SK-N-SH treated with all-trans-retinoic acid at 6 μM for 48 hours (cell line): ENCODE measurements at regions not wholly inside any gene's neighbourhood (a gene's known extent, or its start where the extent isn't known, plus 50 kb on each side); places are given as distances from the start of the nearest gene placed in this dataset.

Experiments
- ATAC-seq: fragments of 200-7000 bp; cut with Tn5 transposase; 3 replicates; pipeline ENCODE4 v1.9.1; 2020; ENCODE audit warnings: mild to moderate bottlenecking, moderate library complexity
- ARNTL ChIP-seq: fragments of 450-650 bp; formaldehyde crosslinking; IDR thresholded peaks from 2 replicates; pipeline ENCODE4 v1.5.0; 2020; ENCODE audit warnings: low read depth, mild to moderate bottlenecking, moderate library complexity, borderline replicate concordance
- BACH2 ChIP-seq: fragments of 250-450 bp; sonication (Bioruptor Pico); IDR thresholded peaks from 2 replicates; pipeline ENCODE4 v1.9.0; 2021; ENCODE audit warnings: mild to moderate bottlenecking, borderline replicate concordance
- CSDC2 ChIP-seq: fragments of 250-450 bp; sonication (Bioruptor Pico); IDR thresholded peaks from 2 replicates; pipeline ENCODE4 v1.5.0; 2020; ENCODE audit warnings: mild to moderate bottlenecking, moderate library complexity
- ESRRG ChIP-seq: fragments of 250-450 bp; sonication (Bioruptor Pico); IDR thresholded peaks from 2 replicates; pipeline ENCODE4 v1.6.1; 2021; ENCODE audit warnings: mild to moderate bottlenecking
- GLIS3 ChIP-seq: fragments of 250-450 bp; sonication (Bioruptor Pico); IDR thresholded peaks from 2 replicates; pipeline ENCODE4 v1.5.0; 2020; ENCODE audit warnings: mild to moderate bottlenecking, moderate library complexity
- ISL1 ChIP-seq: fragments of 250-450 bp; sonication (Bioruptor Pico); IDR thresholded peaks from 2 replicates; pipeline ENCODE4 v2.1.2; 2022; ENCODE audit warnings: mild to moderate bottlenecking, moderate library complexity
- OSR1 ChIP-seq: fragments of 250-450 bp; sonication (Bioruptor Pico); IDR thresholded peaks from 2 replicates; pipeline ENCODE4 v1.8.0; 2022; ENCODE audit warnings: moderate library complexity, mild to moderate bottlenecking, inconsistent platforms
- PPARA ChIP-seq: fragments of 250-450 bp; sonication (Bioruptor Pico); IDR thresholded peaks from 2 replicates; pipeline ENCODE4 v1.5.0; 2020; ENCODE audit warnings: mild to moderate bottlenecking, borderline replicate concordance
- RARB ChIP-seq: fragments of 250-450 bp; sonication (Bioruptor Pico); IDR thresholded peaks from 2 replicates; pipeline ENCODE4 v1.8.0; 2021; ENCODE audit warnings: mild to moderate bottlenecking, moderate library complexity
- SNAI2 ChIP-seq: fragments of 250-450 bp; sonication (Bioruptor Pico); IDR thresholded peaks from 2 replicates; pipeline ENCODE4 v1.5.0; 2020; ENCODE audit warnings: mild to moderate bottlenecking, moderate library complexity
- TCF4 ChIP-seq: fragments of 250-450 bp; sonication (Bioruptor Pico); IDR thresholded peaks from 2 replicates; pipeline ENCODE4 v1.8.0; 2021; ENCODE audit warnings: mild to moderate bottlenecking, moderate library complexity, borderline replicate concordance
- TOX ChIP-seq: fragments of 250-450 bp; sonication (Bioruptor Pico); IDR thresholded peaks from 2 replicates; pipeline ENCODE4 v1.8.0; 2021; ENCODE audit warnings: mild to moderate bottlenecking, moderate library complexity, borderline replicate concordance
- ZC3H10 ChIP-seq: fragments of 250-450 bp; sonication (Bioruptor Pico); IDR thresholded peaks from 2 replicates; pipeline ENCODE4 v1.5.1; 2021; ENCODE audit warnings: mild to moderate bottlenecking, moderate library complexity
- ZFP3 ChIP-seq: fragments of 250-450 bp; sonication (Bioruptor Pico); IDR thresholded peaks from 2 replicates; pipeline ENCODE4 v1.5.0; 2020; ENCODE audit warnings: mild to moderate bottlenecking, moderate library complexity
- ZFP30 ChIP-seq: fragments of 450-650 bp; formaldehyde crosslinking; IDR thresholded peaks from 2 replicates; pipeline ENCODE4 v1.5.0; 2022; ENCODE audit warnings: mild to moderate bottlenecking, moderate library complexity
- ZNF70 ChIP-seq: fragments of 450-650 bp; formaldehyde crosslinking; IDR thresholded peaks from 2 replicates; pipeline ENCODE4 v1.5.0; 2020; ENCODE audit warnings: mild to moderate bottlenecking, moderate library complexity
- ZNF8 ChIP-seq: fragments of 450-650 bp; formaldehyde crosslinking; IDR thresholded peaks from 2 replicates; pipeline ENCODE4 v1.5.0; 2020; ENCODE audit warnings: mild to moderate bottlenecking, moderate library complexity
- TF ChIP-seq, protein P1 (sequence below): fragments of 250-450 bp; sonication (Bioruptor Pico); IDR thresholded peaks from 2 replicates; pipeline ENCODE4 v1.5.1; 2021; ENCODE audit warnings: mild to moderate bottlenecking, moderate library complexity
- TF ChIP-seq, protein P2 (sequence below): fragments of 250-450 bp; sonication (Bioruptor Pico); IDR thresholded peaks from 2 replicates; pipeline ENCODE4 v1.8.0; 2020; ENCODE audit warnings: mild to moderate bottlenecking, moderate library complexity, borderline replicate concordance
- TF ChIP-seq, protein P3 (sequence below): fragments of 250-450 bp; sonication (Bioruptor Pico); IDR thresholded peaks from 2 replicates; pipeline ENCODE4 v1.8.0; 2021; ENCODE audit warnings: low read depth, mild to moderate bottlenecking, moderate library complexity, borderline replicate concordance
- TF ChIP-seq, protein P4 (sequence below): fragments of 250-450 bp; sonication (Bioruptor Pico); IDR thresholded peaks from 2 replicates; pipeline ENCODE4 v1.5.1; 2020; ENCODE audit warnings: low read depth, mild to moderate bottlenecking, moderate library complexity
- TF ChIP-seq, protein P5 (sequence below): fragments of 250-450 bp; sonication (Bioruptor Pico); IDR thresholded peaks from 2 replicates; pipeline ENCODE4 v1.5.0; 2020; ENCODE audit warnings: mild to moderate bottlenecking, moderate library complexity

DNA sequence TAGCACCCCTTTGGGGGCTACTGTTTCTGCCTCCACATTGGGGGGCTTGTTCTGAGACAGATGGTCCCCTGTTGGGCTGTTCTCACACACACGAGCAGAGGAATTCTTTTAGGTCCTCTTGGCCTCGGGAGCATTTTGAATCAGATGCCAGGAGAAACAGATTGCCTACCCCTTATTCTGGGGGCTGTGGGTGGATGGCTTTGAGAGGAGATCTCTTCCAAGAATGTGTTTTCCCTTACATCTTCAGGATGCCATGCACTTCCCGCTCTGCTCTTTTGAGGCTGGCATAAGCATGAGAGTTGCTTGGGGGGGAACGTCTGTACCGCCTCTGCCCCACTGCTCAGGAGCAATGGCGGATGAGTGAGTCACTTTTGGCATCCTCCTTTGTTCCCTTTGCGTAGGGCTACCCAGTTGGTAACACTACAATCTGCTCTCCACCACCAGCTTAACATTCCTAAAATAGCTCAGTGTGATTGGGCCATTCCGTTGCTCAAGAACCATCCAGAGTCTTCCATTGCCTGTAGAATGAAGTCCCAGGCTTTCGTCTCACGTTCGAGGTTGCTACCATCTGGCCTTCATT is 154.4 kb downstream of the RPLP1 start:
- TF ChIP-seq ESRRG (no peak), CSDC2 (CRISPR knock-in tag) (no peak)
- TF ChIP-seq, protein P1, sequence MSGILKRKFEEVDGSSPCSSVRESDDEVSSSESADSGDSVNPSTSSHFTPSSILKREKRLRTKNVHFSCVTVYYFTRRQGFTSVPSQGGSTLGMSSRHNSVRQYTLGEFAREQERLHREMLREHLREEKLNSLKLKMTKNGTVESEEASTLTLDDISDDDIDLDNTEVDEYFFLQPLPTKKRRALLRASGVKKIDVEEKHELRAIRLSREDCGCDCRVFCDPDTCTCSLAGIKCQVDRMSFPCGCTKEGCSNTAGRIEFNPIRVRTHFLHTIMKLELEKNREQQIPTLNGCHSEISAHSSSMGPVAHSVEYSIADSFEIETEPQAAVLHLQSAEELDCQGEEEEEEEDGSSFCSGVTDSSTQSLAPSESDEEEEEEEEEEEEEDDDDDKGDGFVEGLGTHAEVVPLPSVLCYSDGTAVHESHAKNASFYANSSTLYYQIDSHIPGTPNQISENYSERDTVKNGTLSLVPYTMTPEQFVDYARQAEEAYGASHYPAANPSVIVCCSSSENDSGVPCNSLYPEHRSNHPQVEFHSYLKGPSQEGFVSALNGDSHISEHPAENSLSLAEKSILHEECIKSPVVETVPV: no peak
- no peak for ATAC-seq

DNA sequence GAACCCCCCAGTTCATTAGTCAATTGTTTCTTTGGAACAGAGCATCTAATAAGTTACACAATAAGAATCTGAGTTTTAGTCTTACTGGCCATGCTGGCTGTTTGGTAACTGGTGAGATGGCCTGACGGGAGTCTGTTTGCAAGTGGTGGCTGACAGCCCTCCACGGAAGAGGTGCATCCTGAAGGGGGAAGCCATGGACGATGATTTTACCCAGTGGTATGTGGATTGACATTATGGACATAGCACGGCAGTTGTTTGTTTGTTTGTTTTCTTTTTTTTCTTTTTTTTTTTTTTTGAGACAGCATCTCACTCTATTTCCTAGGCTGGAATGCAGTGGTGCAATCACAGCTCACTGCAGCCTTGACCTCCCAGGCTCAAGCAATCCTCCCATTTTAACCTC is 156.0 kb downstream of the RPLP1 start:
- TF ChIP-seq CSDC2 (CRISPR knock-in tag): no peak
- TF ChIP-seq TCF4 (CRISPR knock-in tag): no peak
- TF ChIP-seq, protein P2, sequence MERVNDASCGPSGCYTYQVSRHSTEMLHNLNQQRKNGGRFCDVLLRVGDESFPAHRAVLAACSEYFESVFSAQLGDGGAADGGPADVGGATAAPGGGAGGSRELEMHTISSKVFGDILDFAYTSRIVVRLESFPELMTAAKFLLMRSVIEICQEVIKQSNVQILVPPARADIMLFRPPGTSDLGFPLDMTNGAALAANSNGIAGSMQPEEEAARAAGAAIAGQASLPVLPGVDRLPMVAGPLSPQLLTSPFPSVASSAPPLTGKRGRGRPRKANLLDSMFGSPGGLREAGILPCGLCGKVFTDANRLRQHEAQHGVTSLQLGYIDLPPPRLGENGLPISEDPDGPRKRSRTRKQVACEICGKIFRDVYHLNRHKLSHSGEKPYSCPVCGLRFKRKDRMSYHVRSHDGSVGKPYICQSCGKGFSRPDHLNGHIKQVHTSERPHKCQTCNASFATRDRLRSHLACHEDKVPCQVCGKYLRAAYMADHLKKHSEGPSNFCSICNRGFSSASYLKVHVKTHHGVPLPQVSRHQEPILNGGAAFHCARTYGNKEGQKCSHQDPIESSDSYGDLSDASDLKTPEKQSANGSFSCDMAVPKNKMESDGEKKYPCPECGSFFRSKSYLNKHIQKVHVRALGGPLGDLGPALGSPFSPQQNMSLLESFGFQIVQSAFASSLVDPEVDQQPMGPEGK (CRISPR knock-in tag): no peak
- TF ChIP-seq ZNF8 (CRISPR knock-in tag): no peak
- no peak for TF ChIP-seq SNAI2 (CRISPR knock-in tag)
- TF ChIP-seq, protein P1: no peak
- TF ChIP-seq ZNF70 (CRISPR knock-in tag): no peak
- TF ChIP-seq, protein P3, sequence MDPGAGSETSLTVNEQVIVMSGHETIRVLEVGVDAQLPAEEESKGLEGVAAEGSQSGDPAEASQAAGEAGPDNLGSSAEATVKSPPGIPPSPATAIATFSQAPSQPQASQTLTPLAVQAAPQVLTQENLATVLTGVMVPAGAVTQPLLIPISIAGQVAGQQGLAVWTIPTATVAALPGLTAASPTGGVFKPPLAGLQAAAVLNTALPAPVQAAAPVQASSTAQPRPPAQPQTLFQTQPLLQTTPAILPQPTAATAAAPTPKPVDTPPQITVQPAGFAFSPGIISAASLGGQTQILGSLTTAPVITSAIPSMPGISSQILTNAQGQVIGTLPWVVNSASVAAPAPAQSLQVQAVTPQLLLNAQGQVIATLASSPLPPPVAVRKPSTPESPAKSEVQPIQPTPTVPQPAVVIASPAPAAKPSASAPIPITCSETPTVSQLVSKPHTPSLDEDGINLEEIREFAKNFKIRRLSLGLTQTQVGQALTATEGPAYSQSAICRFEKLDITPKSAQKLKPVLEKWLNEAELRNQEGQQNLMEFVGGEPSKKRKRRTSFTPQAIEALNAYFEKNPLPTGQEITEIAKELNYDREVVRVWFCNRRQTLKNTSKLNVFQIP (CRISPR knock-in tag): no peak
- no peak for TF ChIP-seq ESRRG
- TF ChIP-seq ZFP30: no peak
- no peak for TF ChIP-seq ZC3H10 (CRISPR knock-in tag)
- TF ChIP-seq TOX (CRISPR knock-in tag): no peak
- TF ChIP-seq ZFP3 (CRISPR knock-in tag): no peak
- no peak for TF ChIP-seq ARNTL (CRISPR knock-in tag)
- TF ChIP-seq, all 23 proteins: peak for 0
- no peak for ATAC-seq

DNA sequence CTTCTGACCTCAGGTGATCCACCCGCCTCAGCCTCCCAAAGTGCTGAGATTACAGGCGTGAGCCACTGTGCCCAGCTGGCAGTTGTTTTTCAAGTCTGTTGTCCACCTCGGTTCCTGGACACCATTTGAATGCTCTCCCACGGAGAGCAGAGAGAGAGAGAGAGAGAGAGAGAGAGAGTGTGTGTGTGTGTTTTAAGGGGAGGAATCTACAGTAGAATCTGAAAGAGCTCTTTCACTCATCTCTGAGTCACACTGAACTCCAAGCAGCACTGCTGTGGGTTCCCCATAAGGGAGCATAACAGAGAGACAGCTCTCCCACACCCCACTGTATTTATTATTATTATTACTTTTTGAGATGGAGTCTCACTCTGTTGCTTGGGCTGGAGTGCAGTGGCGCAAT is 156.6 kb downstream of the RPLP1 start:
- TF ChIP-seq ESRRG (no peak), SNAI2 (CRISPR knock-in tag) (no peak), OSR1 (CRISPR knock-in tag) (no peak), BACH2 (CRISPR knock-in tag) (no peak), TOX (CRISPR knock-in tag) (no peak), PPARA (CRISPR knock-in tag) (no peak), CSDC2 (CRISPR knock-in tag) (no peak), GLIS3 (CRISPR knock-in tag) (no peak), RARB (CRISPR knock-in tag) (no peak), ZNF70 (CRISPR knock-in tag) (no peak), ARNTL (CRISPR knock-in tag) (no peak), TCF4 (CRISPR knock-in tag) (no peak), ZFP3 (CRISPR knock-in tag) (no peak), ZC3H10 (CRISPR knock-in tag) (no peak), ZNF8 (CRISPR knock-in tag) (no peak), ISL1 (CRISPR knock-in tag) (no peak)
- TF ChIP-seq, protein P4, sequence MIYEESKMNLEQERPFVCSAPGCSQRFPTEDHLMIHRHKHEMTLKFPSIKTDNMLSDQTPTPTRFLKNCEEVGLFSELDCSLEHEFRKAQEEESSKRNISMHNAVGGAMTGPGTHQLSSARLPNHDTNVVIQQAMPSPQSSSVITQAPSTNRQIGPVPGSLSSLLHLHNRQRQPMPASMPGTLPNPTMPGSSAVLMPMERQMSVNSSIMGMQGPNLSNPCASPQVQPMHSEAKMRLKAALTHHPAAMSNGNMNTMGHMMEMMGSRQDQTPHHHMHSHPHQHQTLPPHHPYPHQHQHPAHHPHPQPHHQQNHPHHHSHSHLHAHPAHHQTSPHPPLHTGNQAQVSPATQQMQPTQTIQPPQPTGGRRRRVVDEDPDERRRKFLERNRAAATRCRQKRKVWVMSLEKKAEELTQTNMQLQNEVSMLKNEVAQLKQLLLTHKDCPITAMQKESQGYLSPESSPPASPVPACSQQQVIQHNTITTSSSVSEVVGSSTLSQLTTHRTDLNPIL: no peak
- TF ChIP-seq, protein P3 (CRISPR knock-in tag): no peak
- TF ChIP-seq, protein P2 (CRISPR knock-in tag): no peak
- TF ChIP-seq, protein P5, sequence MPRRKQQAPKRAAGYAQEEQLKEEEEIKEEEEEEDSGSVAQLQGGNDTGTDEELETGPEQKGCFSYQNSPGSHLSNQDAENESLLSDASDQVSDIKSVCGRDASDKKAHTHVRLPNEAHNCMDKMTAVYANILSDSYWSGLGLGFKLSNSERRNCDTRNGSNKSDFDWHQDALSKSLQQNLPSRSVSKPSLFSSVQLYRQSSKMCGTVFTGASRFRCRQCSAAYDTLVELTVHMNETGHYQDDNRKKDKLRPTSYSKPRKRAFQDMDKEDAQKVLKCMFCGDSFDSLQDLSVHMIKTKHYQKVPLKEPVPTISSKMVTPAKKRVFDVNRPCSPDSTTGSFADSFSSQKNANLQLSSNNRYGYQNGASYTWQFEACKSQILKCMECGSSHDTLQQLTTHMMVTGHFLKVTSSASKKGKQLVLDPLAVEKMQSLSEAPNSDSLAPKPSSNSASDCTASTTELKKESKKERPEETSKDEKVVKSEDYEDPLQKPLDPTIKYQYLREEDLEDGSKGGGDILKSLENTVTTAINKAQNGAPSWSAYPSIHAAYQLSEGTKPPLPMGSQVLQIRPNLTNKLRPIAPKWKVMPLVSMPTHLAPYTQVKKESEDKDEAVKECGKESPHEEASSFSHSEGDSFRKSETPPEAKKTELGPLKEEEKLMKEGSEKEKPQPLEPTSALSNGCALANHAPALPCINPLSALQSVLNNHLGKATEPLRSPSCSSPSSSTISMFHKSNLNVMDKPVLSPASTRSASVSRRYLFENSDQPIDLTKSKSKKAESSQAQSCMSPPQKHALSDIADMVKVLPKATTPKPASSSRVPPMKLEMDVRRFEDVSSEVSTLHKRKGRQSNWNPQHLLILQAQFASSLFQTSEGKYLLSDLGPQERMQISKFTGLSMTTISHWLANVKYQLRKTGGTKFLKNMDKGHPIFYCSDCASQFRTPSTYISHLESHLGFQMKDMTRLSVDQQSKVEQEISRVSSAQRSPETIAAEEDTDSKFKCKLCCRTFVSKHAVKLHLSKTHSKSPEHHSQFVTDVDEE (CRISPR knock-in tag): no peak
- no peak for ATAC-seq
